ENCODE measurements at regions not wholly inside any gene's neighbourhood (a gene's known extent, or its start where the extent isn't known, plus 50 kb on each side); places are given as distances from the start of the nearest gene placed in this dataset.

DNA sequence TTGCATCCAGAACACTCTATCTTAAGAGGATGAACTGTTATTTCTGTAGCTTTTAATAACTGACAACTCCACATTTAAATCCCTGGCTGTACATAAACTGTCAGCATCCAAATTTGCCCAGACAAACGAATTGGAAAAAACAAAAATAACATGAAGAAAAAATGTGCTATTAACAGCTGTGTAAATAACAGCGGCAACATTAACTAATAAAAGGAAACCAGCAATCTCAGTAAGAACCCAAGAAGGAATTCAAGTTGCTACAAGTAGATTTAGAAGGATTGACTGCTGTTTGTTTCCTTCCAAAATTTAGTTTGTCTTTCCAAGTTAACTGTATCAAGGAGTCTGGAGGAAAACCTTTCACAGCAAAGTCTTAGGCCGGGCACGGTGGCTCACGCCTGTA, 550.6 kb upstream of the MDFIC2 start:
- TF ChIP-seq, protein P1, sequence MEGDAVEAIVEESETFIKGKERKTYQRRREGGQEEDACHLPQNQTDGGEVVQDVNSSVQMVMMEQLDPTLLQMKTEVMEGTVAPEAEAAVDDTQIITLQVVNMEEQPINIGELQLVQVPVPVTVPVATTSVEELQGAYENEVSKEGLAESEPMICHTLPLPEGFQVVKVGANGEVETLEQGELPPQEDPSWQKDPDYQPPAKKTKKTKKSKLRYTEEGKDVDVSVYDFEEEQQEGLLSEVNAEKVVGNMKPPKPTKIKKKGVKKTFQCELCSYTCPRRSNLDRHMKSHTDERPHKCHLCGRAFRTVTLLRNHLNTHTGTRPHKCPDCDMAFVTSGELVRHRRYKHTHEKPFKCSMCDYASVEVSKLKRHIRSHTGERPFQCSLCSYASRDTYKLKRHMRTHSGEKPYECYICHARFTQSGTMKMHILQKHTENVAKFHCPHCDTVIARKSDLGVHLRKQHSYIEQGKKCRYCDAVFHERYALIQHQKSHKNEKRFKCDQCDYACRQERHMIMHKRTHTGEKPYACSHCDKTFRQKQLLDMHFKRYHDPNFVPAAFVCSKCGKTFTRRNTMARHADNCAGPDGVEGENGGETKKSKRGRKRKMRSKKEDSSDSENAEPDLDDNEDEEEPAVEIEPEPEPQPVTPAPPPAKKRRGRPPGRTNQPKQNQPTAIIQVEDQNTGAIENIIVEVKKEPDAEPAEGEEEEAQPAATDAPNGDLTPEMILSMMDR (conservative IDR thresholded peaks at IDR 0.05): no peak
- no peak for TF ChIP-seq ZFX (IDR thresholded peaks at IDR 0.05)

Measured in C4-2B (cell line).